GM03348 (cell line): ENCODE measurements at regions not wholly inside any gene's neighbourhood (a gene's known extent, or its start where the extent isn't known, plus 50 kb on each side); places are given as distances from the start of the nearest gene placed in this dataset.

Experiments
- DNase-seq: peaks from one replicate; pipeline ENCODE4 v3.0.0; 2012; ENCODE audit warnings: low spot score

DNA sequence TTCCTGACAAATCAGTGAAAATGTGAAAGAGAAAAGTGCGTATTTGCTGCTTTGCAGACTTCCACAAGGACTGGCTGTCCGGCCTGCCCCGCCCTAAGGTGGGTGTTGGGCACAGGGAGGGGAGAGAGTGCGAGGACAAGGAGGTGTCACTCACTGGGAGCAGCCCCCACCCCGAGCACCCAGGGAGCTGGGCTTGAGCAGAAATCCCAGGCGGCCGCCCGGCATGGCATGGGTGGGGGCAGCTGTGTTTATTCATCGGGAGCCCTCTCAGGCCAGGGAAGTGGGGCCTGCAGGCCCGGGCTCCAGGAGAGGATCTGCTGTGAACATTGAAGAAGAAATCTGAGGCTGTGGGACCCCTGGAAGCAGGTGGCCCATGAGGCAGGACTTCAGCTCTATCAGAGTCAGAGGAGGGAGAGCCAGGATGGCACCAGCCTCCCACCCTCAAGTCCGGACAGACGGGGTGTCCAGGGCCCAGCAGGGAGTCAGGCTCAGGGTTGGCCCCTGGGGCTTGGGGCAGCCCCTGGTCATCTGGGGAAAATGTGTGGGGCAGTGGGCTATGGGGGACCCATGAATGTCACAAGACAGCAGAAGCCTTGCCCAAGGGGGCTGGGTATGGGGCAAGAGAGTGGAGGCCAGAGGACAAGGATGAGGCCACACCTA, 164.4 kb upstream of the PPP2R2D start:
- no peak for DNase-seq

DNA sequence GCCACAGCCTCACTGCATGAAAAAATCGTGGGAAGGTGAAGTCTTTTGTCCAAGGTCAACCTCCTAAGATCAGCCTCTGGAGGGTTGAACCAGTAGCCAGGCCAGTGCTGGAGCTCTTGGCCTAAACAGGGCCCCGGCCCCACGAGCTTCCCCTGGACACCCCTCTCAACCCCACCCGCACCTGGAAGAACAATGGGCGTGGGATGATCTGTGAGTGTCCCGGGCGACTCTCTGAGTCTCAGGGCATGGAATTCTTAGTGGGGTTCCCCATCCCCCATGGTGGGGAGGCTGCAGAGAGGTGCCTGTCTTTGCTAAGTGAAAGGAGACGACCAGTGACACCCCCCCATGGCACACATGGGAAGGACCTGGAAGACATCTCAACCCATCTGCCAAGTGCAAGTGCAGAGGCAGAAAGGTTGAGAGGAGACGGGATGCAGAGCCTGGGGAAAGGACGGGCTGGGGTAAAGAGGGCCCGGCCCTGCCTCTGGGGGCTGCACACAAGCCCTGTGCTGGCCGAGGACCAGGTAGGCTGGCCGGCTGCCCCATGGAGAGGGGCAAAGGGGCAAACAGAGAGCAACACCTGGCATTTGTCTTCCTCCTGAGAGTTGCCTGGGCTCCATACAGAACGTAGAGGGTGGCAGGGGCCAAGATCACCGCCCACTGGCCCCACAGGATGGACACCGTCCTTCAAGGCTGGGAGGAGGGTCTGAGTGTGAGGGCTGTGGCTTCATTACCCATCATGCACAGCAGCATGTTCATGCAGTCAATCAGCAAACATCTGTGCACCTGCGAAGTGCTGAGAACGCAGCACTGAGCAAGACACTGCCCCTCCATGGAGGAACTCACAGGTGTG, 163.0 kb upstream of the PPP2R2D start:
- DNase-seq, result no peak

DNA sequence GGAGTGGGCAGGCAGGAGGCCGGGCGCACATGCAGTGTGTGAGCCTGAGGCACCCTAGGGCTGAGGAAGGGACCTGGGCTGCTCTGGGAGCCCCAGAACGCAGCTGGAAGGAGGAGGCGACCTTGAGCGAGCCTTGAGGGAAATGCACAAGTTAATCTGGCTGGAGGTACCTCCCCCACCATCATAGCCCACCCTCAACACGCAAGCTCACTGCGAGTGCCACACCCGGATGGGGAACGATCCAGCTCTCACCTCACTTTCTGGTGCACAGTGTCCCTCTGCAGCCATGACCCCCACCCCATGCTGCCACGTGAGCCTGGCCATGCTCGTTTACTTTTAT, 162.4 kb upstream of the PPP2R2D start:
- DNase-seq, result no peak

DNA sequence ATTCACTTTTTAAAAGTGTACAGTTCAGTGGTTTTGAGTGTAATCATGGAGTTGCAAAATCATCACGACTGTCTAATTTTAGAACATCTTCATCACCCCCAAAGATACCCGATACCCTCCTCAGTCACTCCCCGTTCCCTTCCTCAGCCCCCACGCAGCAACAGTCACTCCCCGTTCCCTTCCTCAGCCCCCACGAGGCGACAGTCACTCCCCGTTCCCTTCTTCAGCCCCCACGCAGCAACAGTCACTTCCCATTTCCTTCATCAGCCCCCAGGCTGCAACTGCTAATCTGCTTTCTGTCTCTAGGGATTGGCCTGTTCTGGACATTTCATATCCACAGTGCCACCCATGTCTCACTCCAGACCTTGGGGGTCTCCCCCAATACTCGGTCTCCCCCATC, 161.6 kb upstream of the PPP2R2D start:
- no peak for DNase-seq

DNA sequence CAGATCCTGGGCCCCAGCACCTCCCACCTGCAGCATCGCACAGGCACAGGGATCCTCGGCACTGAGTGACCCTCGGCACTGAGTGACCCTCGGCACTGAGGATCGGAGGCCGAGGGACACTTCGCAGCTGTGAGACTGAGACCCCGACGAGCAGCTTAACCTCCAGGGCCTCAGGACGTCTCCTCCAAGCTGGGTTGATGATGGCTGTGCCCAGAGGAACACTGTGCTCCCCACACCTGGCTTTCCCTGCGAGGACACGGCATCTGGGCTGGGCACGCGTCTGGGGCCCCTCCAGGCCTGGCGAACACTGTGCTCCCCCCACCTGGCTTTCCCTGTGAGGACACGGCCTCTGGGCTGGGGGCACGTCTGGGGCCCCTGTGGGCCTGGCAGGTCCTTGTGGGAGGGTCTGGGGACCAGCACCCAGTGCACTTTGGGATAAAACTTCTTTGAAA, 158.3 kb upstream of the PPP2R2D start:
- no peak for DNase-seq

DNA sequence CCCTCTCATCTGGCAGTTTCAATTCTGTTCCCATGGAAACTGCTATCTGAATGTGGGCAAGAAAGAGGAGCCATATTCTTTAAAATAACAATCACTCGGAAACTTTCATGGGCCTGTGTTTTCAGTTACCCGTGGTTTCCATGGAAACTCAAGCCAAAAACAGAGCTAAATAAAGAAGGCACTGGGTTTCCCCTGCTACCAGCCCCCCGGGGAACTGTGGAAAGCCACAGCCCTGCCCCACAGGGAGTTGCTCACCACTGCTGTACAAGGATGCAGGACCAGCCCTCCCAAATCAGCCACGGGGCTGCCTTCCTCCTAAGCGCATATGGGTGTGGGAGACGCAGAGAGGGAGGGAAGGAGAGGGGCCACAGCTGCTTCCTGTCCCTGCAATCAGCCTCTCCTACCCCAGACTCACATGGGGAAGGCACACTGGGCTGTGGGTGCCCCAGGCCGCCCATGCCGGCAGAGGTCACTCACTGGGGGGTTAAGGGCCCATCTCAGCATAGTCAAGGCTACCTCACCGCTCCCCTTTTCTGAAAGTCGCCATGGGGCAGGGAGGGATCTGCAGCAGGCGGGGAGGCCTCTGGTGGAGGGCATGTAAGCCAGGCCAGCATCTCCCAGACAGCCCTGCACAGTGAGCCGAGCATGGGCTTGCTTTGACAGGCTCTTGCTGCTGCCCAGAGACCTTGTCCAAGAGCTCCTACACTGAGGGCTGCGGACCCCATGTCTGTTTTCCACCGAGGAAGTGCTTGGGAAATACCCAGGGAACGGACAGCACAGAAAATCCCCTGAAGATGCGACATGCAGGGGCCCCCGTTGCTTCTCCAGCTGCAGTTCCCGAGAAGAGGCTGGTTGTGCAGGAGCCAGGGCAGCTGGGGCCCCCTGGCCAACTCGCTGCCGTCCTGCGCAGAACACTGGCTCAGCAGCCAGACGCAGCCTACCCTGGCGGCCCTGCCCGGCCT, 157.3 kb upstream of the PPP2R2D start:
- no peak for DNase-seq

DNA sequence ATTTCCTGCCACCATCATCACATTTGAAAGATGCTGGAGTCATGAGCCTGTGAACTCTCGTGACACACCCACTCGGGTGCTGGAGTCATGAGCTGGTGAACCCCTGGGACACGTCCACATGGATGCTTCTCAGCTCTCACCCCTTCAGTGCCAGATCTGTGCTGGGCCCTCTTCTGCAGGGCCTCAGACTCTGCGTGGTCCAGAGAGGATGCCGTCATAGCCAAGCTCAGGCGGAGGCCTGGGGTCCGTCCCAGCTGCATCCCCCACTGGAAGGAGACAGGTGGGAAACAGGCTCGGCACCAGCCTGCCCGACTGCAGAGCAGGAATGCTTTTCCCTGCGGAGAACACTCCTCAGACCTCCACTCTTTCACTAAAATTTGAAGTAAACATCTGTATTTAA, 156.5 kb upstream of the PPP2R2D start:
- DNase-seq, result no peak

DNA sequence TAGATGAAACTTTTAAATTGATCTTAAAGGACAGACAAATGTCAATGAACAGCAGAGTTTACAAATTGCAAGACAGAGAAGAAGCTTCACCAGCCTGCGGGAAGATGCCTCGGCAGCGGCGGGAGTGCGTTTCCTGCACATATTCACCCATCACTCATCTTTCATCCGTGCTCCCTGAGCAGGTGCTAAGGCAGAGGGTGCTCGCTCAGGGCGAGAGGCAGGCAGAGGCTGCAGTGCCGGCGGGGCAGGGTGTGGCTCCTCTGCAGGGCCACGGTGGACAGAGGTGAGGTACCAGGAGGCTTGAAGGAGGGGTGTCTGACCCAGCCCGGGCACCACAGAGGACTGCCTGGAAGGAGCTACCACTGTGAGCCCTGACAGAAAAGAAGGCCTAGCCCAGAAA, 155.2 kb upstream of the PPP2R2D start:
- no peak for DNase-seq

DNA sequence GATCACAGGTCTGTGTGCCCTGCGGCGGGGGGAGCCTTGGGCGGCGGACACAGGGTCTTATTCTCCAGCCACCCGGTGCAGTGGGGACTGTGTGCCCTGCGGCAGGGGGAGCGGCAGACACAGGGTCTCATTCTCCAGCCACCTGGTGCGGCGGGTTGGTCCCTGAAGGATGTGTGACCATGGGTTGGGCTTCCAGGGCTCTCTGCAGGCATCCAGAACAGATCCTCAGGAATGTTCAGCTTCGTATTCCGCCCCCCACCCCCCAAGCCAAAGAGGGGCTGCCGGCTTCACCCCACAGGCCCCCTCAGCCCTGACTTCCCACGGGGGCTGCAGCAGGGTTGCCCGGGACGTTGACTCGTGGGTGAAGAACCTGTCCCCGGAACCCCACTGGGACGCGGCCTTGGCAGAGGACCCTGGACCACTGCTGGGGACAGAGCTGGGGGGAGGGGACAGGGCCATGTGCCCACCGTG, 154.5 kb upstream of the PPP2R2D start:
- no peak for DNase-seq

DNA sequence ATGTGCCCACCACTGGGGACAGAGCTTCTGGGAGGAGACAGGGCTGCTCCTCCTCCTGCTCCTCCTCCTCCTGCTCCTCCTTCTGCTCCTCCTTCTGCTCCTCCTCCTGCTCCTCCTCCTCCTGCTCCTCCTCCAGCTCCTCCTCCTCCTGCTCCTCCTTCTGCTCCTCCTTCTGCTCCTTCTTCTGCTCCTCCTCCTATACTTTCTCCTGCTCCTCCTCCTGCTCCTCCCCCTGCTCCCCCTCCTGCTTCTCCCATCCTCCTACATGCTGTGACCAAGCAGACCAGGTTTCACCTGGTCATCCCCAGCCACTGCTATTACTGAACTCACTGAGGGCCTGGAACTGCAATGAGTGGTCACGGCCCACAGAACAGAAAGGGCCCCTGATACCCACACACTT, 154.0 kb upstream of the PPP2R2D start:
- DNase-seq, result no peak

DNA sequence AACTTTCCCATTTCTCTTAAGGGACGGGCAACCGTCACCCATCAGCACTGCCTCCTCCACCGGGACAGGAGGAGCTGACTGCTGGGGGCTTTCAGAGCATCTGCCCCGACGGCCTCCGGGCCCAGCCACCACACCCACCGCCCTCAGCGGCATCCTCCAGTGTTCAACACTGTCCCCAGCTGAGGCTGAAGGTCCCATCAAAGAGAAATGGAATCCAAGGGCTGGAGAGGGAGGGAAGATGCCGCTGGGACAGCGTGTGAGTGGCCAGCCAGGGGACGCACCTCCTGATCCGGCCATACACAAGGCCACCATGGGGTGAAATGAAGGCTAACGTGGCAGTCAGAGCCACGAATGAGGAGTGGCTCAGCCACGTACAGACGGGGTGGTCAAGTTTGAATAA, 153.6 kb upstream of the PPP2R2D start:
- DNase-seq, result no peak

DNA sequence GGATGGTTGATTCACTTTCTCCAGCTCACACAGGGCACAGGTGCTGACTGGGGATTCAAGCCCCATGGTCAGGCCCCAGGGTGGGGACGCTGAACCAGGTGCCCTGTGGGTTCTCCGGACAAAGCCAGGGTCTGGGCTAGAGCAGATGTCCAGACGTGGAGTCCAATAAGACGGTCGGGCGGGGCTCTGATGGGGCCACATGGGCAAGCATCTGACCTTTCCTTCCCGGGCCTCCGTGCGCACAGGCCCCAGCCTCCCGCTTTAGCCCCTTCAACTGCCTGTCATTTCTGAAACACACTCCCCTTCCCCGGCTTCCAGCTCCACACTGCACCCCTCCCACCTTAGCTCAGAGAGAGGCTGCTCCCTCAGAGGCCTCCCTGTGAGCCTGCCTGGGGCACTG, 153.0 kb upstream of the PPP2R2D start:
- DNase-seq, result no peak

DNA sequence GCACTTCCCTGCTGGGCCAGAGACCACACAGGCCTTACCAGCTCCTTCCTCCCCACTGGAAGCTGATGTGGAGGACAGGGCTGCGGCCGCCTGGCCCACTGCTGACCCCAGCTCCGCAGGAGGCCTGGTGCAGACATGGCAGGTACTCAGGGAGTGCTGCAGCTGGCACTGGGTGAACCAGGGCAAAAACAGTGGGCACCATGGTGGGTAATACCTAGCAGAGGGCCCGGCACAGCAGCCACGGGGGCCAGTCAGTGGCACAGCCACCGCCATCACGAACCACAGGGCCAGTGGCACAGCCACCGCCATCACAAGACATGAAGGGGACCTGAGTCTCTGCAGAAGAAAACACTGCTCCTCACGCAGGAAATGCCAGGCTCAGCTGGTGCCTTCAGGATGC, 152.6 kb upstream of the PPP2R2D start:
- no peak for DNase-seq

DNA sequence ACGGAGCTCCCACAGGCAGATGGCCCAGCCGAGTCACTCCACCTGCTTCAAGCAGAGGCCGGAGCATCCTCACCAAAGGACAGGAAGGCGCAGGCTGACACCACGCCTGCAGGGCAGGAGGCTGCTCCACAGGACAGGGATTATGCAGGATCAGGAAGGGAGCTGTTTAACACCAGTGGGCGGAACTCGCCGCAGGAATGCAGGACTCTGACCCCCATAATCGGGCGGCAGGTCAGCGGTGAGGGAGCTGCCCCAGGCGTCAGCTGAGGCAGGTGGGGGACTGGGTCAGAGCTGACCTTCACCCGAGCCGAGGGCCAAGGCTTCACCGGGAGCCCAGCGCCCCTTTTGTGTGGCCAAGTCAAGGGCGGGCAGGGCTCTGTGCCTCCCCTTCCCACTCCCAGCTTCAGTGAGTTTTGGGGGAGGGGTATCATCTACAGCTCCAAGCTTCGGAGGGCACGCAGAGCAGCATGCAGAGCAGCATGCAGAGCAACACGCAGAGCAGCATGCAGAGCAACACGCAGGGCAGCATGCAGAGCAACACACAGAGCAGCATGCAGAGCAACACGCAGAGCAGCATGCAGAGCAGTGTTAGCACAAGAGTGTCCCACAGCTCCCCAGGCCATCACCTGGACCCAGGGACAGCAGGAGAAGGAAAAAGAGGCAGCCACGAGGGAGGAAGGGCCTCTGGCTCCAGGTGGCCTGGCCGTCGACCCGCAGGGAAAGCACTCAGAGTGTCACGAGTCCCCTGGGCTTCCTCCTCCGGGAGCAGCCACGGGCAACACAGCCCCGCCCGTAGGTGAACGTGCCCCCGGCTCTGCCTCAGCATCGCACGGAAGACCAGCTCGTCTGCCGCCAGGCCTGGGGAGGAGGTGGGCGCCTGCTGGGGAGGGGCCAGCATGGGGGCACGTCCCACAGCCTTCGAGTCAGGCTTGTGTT, 151.7 kb upstream of the PPP2R2D start:
- DNase-seq, result no peak

DNA sequence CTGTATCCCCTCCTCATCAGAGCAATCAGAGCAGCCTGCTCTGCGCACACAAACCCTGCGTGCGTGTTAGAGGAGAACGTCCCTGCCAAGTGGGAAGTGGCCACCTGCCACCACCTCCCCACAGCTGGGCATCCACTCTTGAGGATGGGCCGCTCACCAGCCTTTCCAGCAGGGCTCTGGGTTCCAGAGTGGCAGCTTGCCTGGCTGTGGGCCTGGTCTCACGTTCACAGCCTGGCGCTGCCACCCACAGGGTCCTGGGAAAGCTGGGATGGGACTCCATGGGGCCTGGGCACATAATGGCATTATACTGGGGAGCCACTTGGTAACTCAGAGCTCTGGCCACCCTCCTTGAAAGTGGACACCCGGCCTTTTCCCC, 151.1 kb upstream of the PPP2R2D start:
- no peak for DNase-seq

DNA sequence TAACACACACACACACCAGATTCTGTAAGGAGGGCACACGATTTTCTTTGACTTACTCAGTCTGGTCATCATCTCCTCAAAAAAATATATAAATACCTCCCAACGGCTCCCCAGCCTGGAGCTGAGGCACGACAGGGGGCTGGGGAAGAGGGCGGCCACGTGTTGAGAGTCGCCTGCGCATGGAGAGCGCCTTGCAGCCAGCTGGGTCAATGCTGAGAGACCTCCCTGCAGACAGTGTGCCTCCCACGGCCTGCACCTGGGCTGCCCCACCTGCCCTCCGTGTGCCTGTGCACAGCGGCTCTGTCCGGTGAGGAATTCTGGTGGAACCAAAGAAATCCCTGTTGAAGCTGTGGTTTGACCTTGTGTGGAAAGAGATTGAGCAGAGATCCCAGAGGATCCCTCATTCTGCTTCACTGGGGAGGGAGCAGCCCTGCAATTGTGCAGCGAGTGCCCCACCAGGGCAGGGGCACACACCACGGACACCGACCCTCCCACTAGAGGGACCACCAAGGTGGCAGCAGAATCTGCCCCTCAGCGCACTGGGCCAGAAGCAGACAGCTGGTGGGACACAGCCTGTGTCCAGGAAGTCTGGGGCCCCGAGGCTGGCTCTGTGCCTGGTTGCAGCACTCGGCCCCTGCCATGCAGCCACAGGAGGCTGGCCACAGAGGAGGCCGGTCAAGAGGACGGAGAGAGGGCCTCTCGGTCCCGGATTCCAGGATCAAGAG, 150.5 kb upstream of the PPP2R2D start:
- DNase-seq, result no peak

DNA sequence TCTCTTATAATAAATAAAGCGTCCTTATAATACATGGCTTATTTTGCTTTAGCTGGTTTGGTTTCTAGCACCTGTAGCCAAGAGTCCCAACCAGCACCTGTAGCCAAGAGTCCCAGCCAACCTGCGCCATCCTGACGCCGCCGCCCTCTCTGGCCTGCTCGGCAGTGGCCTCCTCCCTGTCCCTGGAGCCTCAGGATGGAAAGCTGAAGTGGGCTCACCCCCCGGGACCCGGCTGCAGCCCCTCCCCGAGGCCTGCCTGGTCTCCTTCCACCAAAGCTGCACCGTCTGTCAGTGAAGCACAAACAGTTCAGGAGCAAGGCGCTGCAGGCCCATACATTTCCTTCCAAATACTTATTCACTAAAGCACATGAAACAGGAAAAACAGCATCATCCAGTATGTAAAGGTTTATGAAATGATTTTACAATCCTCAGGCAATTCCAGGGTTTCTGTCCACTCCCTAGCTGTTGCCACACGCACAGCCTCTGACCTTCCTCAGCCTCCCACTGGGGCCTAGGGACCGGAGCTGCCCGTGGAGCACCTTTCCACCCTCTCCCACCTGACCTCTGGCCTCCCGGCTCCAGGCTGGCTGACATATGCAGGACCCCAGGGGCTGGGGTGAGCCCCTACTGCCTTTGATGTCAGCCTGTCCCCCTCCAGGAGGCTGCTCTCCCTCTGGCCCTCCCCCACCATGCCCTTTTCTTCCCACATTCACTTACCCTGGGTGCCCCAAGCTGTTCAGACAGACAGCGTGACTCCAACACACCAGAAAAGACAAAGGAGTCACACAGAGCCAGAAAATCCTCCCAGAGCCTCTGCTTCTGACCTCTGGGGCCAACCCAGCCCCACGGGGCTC, 149.6 kb upstream of the PPP2R2D start:
- DNase-seq, result no peak

DNA sequence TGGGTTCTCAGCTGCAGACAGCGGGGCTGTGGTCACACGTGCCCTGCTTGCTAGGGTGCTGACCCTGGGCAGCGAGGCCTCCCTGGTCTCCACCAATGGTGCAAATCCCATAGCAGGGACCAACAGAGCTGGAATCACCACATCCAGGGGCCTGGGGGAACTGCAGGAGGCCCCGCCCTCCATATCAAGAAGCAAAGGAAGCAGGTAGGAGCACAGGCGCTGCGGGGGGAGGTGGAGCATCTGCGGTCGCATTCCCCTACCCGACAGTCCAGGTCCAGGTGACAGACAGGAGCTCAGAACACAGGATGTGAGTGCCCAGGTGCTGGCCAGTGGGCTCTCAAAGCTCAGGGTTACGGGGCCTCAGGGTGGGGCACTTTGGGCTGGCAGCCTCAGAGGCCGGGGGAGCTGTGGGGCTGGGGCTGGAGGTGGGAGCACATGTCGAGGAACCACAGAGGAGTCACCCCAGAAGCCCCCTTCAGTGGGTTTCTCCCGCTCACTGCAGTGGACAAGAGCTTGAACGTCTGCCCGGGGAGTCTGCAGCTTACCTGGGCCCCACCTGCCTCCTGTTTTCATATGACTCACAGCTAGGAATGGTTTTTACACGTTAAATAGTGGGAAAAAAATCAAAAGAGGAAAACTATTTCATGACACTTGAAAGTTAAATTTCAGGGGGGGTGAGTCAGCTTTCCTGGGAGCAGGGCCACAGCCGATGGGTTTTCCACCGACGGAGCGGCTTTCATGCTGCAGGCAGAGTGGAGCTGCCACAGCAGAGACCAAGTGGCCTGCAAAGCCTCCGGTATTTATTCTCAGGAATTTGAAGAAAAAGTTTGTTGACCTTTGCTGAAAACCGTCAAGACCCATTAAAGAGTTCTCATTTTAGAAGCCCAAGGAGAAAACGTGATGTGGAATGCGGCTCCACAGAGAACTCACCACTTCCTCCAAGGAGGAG, 148.7 kb upstream of the PPP2R2D start:
- no peak for DNase-seq

DNA sequence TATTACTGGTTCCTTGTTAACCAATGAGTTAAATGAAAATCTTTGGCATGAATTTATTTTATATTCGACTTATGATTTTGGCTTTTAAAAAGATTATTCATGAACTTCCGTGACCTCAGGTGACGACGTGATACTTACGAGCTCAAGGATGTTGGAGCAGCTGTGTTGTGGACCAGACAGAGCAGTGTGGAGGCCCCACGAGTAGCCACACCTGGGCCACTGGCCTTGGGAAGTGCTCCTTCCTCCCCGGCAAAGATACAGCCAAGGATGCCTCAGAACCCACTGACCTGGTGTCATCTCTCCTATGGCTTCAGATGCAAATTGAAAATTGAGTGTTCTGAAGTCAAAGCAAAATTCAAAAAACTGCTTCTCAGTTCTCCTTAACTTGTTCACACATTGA, 147.5 kb upstream of the PPP2R2D start:
- no peak for DNase-seq
